ENCODE measurements at regions not wholly inside any gene's neighbourhood (a gene's known extent, or its start where the extent isn't known, plus 50 kb on each side); places are given as distances from the start of the nearest gene placed in this dataset.
A peak's percentile ranks its signal among the peaks of the same experiment; 100 is the strongest.

GRCh38 chr7:33760146-33760545, 145.2 kb upstream of the BMPER start:
- DNase-seq: no peak

- DNase-seq: peak; percentile 1
Measured at GRCh38 chr7:33760834-33761233, 144.5 kb upstream of the BMPER start.

GRCh38 chr7:33761449-33762080, 143.8 kb upstream of the BMPER start:
- DNase-seq: no peak

- DNase-seq: no peak
Measured at GRCh38 chr7:33762151-33762910, 143.0 kb upstream of the BMPER start.

- no peak for DNase-seq
Measured at GRCh38 chr7:33762911-33763306, 142.4 kb upstream of the BMPER start.

GRCh38 chr7:33764752-33765451, 140.4 kb upstream of the BMPER start:
- DNase-seq: no peak

- DNase-seq: no peak
Measured at GRCh38 chr7:33766405-33766804, 138.9 kb upstream of the BMPER start.

- no peak for DNase-seq
Measured at GRCh38 chr7:33769930-33770329, 135.4 kb upstream of the BMPER start.

GRCh38 chr7:33770576-33770975, 134.8 kb upstream of the BMPER start:
- DNase-seq: no peak

GRCh38 chr7:33771422-33771821, 133.9 kb upstream of the BMPER start:
- DNase-seq: no peak

GRCh38 chr7:33773053-33773452, 132.3 kb upstream of the BMPER start:
- no peak for DNase-seq

- DNase-seq: no peak
Measured at GRCh38 chr7:33774762-33775523, 130.4 kb upstream of the BMPER start.

GRCh38 chr7:33775790-33776189, 129.5 kb upstream of the BMPER start:
- DNase-seq: no peak

- DNase-seq: no peak
Measured at GRCh38 chr7:33776788-33777187, 128.6 kb upstream of the BMPER start.

- no peak for DNase-seq
Measured at GRCh38 chr7:33778195-33778594, 127.1 kb upstream of the BMPER start.

- no peak for DNase-seq
Measured at GRCh38 chr7:33779216-33779615, 126.1 kb upstream of the BMPER start.

GRCh38 chr7:33781167-33781566, 124.2 kb upstream of the BMPER start:
- no peak for DNase-seq

- DNase-seq: no peak
Measured at GRCh38 chr7:33781796-33782195, 123.5 kb upstream of the BMPER start.

- no peak for DNase-seq
Measured at GRCh38 chr7:33784000-33784399, 121.3 kb upstream of the BMPER start.

GRCh38 chr7:33788531-33788930, 116.8 kb upstream of the BMPER start:
- DNase-seq: no peak

- DNase-seq: no peak
Measured at GRCh38 chr7:33789871-33790630, 115.3 kb upstream of the BMPER start.

GRCh38 chr7:33790746-33791145, 114.6 kb upstream of the BMPER start:
- no peak for DNase-seq

- no peak for DNase-seq
Measured at GRCh38 chr7:33792041-33792440, 113.3 kb upstream of the BMPER start.

Data from OCI-M1 (cell line).